KG1 (cell line): ENCODE measurements at regions not wholly inside any gene's neighbourhood (a gene's known extent, or its start where the extent isn't known, plus 50 kb on each side); places are given as distances from the start of the nearest gene placed in this dataset.
A peak's percentile ranks its signal among the peaks of the same experiment; 100 is the strongest.

Experiments
- DNase-seq: peaks from one replicate; lab custom pipeline; 2025; lab: John Stamatoyannopoulos, UW

- DNase-seq = peak; percentile 51
Observed at GRCh38 chr3:109532257-109533216, 195.2 kb upstream of the DPPA4 start.

- no peak for DNase-seq
Observed at GRCh38 chr3:109545746-109546145, 208.4 kb upstream of the DPPA4 start.

GRCh38 chr3:109548192-109548938 is 211.0 kb upstream of the DPPA4 start:
- no peak for DNase-seq

- no peak for DNase-seq
Observed at GRCh38 chr3:109553591-109554371, 216.4 kb upstream of the DPPA4 start.

GRCh38 chr3:109559389-109559788 is 222.0 kb upstream of the DPPA4 start:
- DNase-seq = no peak

- DNase-seq = peak; percentile 6
Observed at GRCh38 chr3:109563149-109563548, 225.8 kb upstream of the DPPA4 start.

- no peak for DNase-seq
Observed at GRCh38 chr3:109569135-109569846, 231.9 kb upstream of the DPPA4 start.

GRCh38 chr3:109570408-109570807 is 233.1 kb upstream of the DPPA4 start:
- DNase-seq = no peak

GRCh38 chr3:109572301-109572700 is 235.0 kb upstream of the DPPA4 start:
- no peak for DNase-seq

- no peak for DNase-seq
Observed at GRCh38 chr3:109596991-109597390, 259.6 kb upstream of the DPPA4 start.

GRCh38 chr3:109597444-109597843 is 260.1 kb upstream of the DPPA4 start:
- DNase-seq = no peak

GRCh38 chr3:109607897-109608296 is 270.6 kb upstream of the DPPA4 start:
- no peak for DNase-seq

- DNase-seq = no peak
Observed at GRCh38 chr3:109608574-109608973, 271.2 kb upstream of the DPPA4 start.

GRCh38 chr3:109618766-109619378 is 281.5 kb upstream of the DPPA4 start:
- DNase-seq = no peak

GRCh38 chr3:109631897-109632296 is 294.6 kb upstream of the DPPA4 start:
- DNase-seq = no peak

- DNase-seq = no peak
Observed at GRCh38 chr3:109640146-109640652, 302.9 kb upstream of the DPPA4 start.

GRCh38 chr3:109642025-109642424 is 304.7 kb upstream of the DPPA4 start:
- DNase-seq = no peak

- no peak for DNase-seq
Observed at GRCh38 chr3:109643590-109643989, 306.2 kb upstream of the DPPA4 start.

GRCh38 chr3:109644332-109644731 is 307.0 kb upstream of the DPPA4 start:
- DNase-seq = no peak

GRCh38 chr3:109644746-109645145 is 307.4 kb upstream of the DPPA4 start:
- DNase-seq = no peak

GRCh38 chr3:109648027-109648426 is 310.7 kb upstream of the DPPA4 start:
- DNase-seq = no peak
